ENCODE measurements at regions not wholly inside any gene's neighbourhood (a gene's known extent, or its start where the extent isn't known, plus 50 kb on each side); places are given as distances from the start of the nearest gene placed in this dataset.

DNA sequence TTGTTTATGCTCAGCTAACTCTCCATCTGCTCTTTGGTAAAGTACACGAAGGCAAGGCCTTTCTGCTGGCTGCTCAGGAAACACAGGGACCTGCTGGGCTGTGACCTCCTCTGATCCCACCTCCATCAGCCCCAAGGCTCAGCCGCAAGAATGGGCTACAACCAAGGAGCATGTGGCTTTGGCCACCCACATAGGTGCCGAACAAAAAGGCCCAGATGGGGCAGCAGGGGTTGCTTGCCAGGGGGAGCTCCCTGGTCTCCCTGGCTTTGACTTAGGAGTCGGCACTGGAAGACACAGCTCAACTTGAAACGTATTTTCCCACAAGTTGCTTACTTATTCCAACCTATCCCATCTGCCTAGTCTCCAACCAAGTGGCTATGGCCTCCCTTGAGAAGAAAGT, 461.1 kb downstream of the ICE1 start:
- TF ChIP-seq, protein P1, sequence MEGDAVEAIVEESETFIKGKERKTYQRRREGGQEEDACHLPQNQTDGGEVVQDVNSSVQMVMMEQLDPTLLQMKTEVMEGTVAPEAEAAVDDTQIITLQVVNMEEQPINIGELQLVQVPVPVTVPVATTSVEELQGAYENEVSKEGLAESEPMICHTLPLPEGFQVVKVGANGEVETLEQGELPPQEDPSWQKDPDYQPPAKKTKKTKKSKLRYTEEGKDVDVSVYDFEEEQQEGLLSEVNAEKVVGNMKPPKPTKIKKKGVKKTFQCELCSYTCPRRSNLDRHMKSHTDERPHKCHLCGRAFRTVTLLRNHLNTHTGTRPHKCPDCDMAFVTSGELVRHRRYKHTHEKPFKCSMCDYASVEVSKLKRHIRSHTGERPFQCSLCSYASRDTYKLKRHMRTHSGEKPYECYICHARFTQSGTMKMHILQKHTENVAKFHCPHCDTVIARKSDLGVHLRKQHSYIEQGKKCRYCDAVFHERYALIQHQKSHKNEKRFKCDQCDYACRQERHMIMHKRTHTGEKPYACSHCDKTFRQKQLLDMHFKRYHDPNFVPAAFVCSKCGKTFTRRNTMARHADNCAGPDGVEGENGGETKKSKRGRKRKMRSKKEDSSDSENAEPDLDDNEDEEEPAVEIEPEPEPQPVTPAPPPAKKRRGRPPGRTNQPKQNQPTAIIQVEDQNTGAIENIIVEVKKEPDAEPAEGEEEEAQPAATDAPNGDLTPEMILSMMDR (IDR thresholded peaks at IDR 0.05), result no peak
- TF ChIP-seq POLR2A (IDR thresholded peaks at IDR 0.05), result no peak

All from thyroid gland (tissue), 4 donors.